C4-2B (cell line): ENCODE measurements at regions not wholly inside any gene's neighbourhood (a gene's known extent, or its start where the extent isn't known, plus 50 kb on each side); places are given as distances from the start of the nearest gene placed in this dataset.

Source experiments
- ZFX ChIP-seq: fragments of 450-650 bp; IDR thresholded peaks from 2 replicates; pipeline ENCODE4 v1.6.1; 2017
- TF ChIP-seq, protein P1 (sequence below): fragments of 450-650 bp; conservative IDR thresholded peaks from 2 replicates; pipeline ENCODE4 v1.5.1; 2017; ENCODE audit warnings: mild to moderate bottlenecking

DNA sequence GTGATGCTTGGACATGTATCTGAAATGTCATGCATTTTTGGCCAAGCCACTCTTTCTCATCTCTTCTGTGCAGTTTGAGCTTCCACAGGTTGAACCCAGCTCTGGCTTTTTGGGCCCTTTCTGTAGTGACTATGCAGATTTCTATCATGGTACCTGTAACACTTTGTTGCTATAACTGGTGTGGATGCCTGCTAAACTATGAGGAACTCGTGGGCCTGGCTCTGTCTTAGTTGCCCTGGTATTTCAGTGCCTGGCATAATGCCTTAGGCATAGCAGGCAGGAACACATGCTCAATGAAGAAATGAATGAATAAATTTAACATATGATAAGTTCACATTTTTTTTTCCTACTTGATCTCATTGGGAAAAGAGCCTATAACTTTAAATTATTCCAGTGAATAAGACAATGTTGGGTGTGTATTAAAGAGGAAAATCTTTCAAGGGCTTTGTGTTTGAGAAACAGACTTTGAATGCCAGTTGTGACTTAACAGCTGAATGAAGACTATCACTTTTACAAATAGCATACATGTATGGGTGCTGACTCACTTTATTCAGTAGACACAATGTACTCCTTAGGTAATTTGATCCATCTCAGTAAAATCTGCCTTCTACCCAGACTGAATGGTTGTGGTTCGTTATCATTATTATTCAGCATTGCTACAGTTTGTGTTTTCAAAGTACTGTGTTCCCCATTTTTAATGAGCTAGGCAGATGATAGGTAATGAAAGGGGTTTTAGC lies 86.4 kb upstream of the MAP4K3 start:
- TF ChIP-seq, protein P1, sequence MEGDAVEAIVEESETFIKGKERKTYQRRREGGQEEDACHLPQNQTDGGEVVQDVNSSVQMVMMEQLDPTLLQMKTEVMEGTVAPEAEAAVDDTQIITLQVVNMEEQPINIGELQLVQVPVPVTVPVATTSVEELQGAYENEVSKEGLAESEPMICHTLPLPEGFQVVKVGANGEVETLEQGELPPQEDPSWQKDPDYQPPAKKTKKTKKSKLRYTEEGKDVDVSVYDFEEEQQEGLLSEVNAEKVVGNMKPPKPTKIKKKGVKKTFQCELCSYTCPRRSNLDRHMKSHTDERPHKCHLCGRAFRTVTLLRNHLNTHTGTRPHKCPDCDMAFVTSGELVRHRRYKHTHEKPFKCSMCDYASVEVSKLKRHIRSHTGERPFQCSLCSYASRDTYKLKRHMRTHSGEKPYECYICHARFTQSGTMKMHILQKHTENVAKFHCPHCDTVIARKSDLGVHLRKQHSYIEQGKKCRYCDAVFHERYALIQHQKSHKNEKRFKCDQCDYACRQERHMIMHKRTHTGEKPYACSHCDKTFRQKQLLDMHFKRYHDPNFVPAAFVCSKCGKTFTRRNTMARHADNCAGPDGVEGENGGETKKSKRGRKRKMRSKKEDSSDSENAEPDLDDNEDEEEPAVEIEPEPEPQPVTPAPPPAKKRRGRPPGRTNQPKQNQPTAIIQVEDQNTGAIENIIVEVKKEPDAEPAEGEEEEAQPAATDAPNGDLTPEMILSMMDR, result no peak
- no peak for TF ChIP-seq ZFX
